ENCODE measurements at regions not wholly inside any gene's neighbourhood (a gene's known extent, or its start where the extent isn't known, plus 50 kb on each side); places are given as distances from the start of the nearest gene placed in this dataset.

DNA sequence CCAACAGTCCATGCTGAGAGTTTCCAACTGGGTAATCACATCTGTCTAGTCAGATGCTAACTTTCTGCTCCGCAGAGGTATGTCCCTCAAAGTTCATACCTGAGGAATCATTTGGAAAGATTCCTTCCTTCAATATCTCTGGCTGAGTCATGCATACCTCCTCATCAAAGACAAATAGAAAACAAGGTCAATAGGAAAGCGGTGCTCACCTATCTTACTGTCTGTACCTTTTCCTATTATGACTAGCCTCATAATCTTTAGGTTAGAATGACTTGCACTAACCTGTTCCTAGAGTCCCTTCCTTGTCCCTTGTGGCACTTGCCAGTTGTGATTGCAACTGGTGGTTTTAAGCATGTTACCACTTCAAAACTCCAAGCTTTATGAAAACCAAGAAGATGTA, 78.2 kb upstream of the PTPRK start:
- TF ChIP-seq, protein P1, sequence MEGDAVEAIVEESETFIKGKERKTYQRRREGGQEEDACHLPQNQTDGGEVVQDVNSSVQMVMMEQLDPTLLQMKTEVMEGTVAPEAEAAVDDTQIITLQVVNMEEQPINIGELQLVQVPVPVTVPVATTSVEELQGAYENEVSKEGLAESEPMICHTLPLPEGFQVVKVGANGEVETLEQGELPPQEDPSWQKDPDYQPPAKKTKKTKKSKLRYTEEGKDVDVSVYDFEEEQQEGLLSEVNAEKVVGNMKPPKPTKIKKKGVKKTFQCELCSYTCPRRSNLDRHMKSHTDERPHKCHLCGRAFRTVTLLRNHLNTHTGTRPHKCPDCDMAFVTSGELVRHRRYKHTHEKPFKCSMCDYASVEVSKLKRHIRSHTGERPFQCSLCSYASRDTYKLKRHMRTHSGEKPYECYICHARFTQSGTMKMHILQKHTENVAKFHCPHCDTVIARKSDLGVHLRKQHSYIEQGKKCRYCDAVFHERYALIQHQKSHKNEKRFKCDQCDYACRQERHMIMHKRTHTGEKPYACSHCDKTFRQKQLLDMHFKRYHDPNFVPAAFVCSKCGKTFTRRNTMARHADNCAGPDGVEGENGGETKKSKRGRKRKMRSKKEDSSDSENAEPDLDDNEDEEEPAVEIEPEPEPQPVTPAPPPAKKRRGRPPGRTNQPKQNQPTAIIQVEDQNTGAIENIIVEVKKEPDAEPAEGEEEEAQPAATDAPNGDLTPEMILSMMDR (IDR thresholded peaks at IDR 0.05) = no peak
- TF ChIP-seq POLR2A (IDR thresholded peaks at IDR 0.05) = no peak
- Histone ChIP-seq H3K27me3 (no peaks in the 10 kb centered on the region), H3K9me3 (no peaks in the 10 kb centered on the region), H3K4me1 (no peaks in the 10 kb centered on the region), H3K4me3 (replicated peaks in 1 of 3) (no peak overlapping the region), H3K36me3 (no peaks in the 10 kb centered on the region), H3K27ac (no peak overlapping the region)
- intact Hi-C loops (cut with DNase I) = no loop called here
- 87 to 88% methylated on average over 2 of the region's 2 CpGs for WGBS, 2 donors
- DNase-seq = no peak

DNA sequence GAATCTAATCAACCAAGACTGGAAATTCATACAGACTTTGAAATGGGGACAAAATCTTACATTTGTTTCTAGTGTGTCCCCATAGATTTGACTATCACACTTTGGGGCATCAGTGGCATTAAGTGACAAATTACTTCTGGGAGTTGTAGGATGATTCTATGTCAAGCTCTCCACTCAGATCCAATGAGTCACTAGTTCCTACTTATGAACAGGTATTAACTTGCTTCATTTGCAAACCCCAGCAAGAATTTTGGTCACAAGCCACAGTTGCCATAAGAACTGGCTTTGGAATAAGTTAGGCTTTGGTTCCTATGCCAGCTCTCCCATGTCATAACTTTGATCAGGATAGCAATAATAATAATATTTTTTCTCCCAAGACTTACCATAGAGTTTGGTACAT, 77.6 kb upstream of the PTPRK start:
- H3K4me3 ChIP-seq (replicated peaks in 1 of 3) = no peak overlapping the region
- no peaks in the 10 kb centered on the region for H3K27me3 ChIP-seq
- intact Hi-C loops (cut with DNase I) = no loop called here
- H3K36me3 ChIP-seq = no peaks in the 10 kb centered on the region
- no peak for DNase-seq
- H3K27ac ChIP-seq = no peak overlapping the region
- TF ChIP-seq, protein P1 (IDR thresholded peaks at IDR 0.05) = no peak
- TF ChIP-seq POLR2A (IDR thresholded peaks at IDR 0.05) = no peak
- no peaks in the 10 kb centered on the region for H3K9me3 ChIP-seq
- no peaks in the 10 kb centered on the region for H3K4me1 ChIP-seq

DNA sequence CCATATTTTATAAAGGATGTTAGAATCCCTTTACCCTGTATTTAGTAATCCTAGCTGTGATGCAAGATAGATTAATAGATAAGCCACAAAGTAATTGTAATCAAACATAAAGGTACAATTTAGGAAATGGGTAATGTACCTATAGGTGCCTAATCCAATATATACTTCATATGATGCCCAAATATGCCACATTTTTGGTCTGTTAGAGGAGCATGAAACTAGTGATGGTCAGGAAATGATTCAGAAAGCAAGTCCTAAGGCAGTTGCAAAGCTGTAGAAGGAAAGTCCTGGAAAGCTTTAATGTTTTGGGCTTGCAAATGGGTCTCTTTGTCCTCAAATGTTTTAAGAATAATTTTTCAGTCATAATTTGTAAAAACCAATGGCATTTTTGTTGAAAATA, 76.6 kb upstream of the PTPRK start:
- H3K36me3 ChIP-seq = no peaks in the 10 kb centered on the region
- H3K9me3 ChIP-seq = no peaks in the 10 kb centered on the region
- H3K27ac ChIP-seq = no peak overlapping the region
- no peak overlapping the region for H3K4me3 ChIP-seq (replicated peaks in 1 of 3)
- no peak for DNase-seq
- no peaks in the 10 kb centered on the region for H3K27me3 ChIP-seq
- no peaks in the 10 kb centered on the region for H3K4me1 ChIP-seq
- intact Hi-C loops (cut with DNase I) = no loop called here
- TF ChIP-seq POLR2A (IDR thresholded peaks at IDR 0.05) = no peak

DNA sequence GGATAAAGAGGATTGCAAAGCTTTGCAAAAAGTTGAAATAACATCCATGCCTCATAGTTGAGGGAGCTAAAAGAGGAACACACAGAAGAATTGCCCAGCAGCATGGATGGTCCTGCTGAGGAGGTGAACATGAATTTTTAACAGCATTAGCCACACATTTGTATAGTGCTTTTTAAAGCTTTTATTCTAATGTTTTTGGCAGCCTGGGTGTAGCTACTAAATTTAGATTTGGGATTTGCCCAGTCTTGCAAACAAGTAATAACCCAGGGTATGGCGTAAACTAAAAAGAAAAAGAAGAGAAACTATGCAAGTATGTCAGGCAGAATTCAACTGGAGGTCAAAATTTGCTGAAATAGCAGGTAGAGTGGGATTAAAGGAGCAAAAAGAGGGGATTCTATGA, 75.1 kb upstream of the PTPRK start:
- intact Hi-C loops (cut with DNase I) = no loop called here
- H3K4me1 ChIP-seq = no peaks in the 10 kb centered on the region
- no peak overlapping the region for H3K27ac ChIP-seq
- no peak for DNase-seq
- H3K27me3 ChIP-seq = no peaks in the 10 kb centered on the region
- H3K36me3 ChIP-seq = no peaks in the 10 kb centered on the region
- H3K9me3 ChIP-seq = no peaks in the 10 kb centered on the region
- H3K4me3 ChIP-seq (replicated peaks in 1 of 3) = no peak overlapping the region
- WGBS, 2 donors = 87 to 88% methylated on average over 1 of the region's 1 CpG
- TF ChIP-seq, protein P1 (IDR thresholded peaks at IDR 0.05) = no peak
- no peak for TF ChIP-seq POLR2A (IDR thresholded peaks at IDR 0.05)

DNA sequence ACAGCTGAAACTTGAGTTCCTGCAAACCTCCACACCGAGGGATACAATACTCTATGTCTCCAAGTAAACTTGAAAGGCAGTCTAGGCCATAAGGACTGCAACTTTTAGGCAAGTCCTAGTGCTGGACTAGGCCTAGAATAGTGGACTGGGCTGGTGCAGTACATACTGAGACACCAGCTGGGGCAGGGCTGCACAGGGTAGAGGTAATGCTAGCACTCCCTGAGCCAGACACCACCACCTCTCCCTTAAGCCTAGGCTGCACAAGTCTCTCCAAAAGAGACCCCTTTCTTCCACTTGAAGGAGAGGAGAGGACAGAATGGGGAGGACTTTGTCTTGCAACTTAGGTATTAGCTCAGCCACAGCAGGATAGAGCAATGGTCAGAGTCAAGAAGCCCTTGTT, 65.7 kb upstream of the PTPRK start:
- no peaks in the 10 kb centered on the region for H3K27me3 ChIP-seq
- intact Hi-C loops (cut with DNase I) = no loop called here
- no peaks in the 10 kb centered on the region for H3K9me3 ChIP-seq
- no peak overlapping the region for H3K27ac ChIP-seq
- TF ChIP-seq, protein P1 (IDR thresholded peaks at IDR 0.05) = no peak
- no peak for TF ChIP-seq POLR2A (IDR thresholded peaks at IDR 0.05)
- H3K4me1 ChIP-seq = no peaks in the 10 kb centered on the region
- DNase-seq = no peak
- WGBS, 2 donors = 71 to 89% methylated on average over 1 of the region's 1 CpG
- H3K4me3 ChIP-seq (replicated peaks in 1 of 3) = no peak overlapping the region
- H3K36me3 ChIP-seq = no peaks in the 10 kb centered on the region

Data from thyroid gland (tissue), 4 donors.